GM13977 (cell line): ENCODE measurements at regions not wholly inside any gene's neighbourhood (a gene's known extent, or its start where the extent isn't known, plus 50 kb on each side); places are given as distances from the start of the nearest gene placed in this dataset.

Source experiments
- DNase-seq: peaks from one replicate; pipeline ENCODE4 v3.0.0; 2012; ENCODE audit warnings: low spot score
- CTCF ChIP-seq: IDR thresholded peaks from 2 replicates; pipeline ENCODE4 v1.5.1; 2012; ENCODE audit warnings: mild to moderate bottlenecking, control low read depth; ENCODE audit not compliant: insufficient read depth; ENCODE audit errors: extremely low read depth, missing control alignments
- in situ Hi-C: fragments of 300-500 bp; cut with MboI; formaldehyde crosslinking; loops from one replicate; pipeline ENCODE4 v1.12.0; 2022; ENCODE audit warnings: low sequenced_read_pairs, low pct_unique_long_range_greater_than_20kb, mixed read lengths, inconsistent platforms; ENCODE audit not compliant: unreplicated experiment

GRCh38 chr16:88292007-88292970, 90.5 kb upstream of the ZNF469 start:
- no peak for DNase-seq
- no peak for TF ChIP-seq CTCF
- in situ Hi-C loops: no loop called here

GRCh38 chr16:88293097-88293496, 89.7 kb upstream of the ZNF469 start:
- no peak for DNase-seq
- in situ Hi-C loops: no loop called here
- TF ChIP-seq CTCF: no peak

- in situ Hi-C loops: no loop called here
- no peak for TF ChIP-seq CTCF
- DNase-seq: no peak
Measured at GRCh38 chr16:88295671-88296436, 86.9 kb upstream of the ZNF469 start.

GRCh38 chr16:88296437-88297177, 86.2 kb upstream of the ZNF469 start:
- no peak for DNase-seq
- no peak for TF ChIP-seq CTCF
- in situ Hi-C loops: no loop called here

- no peak for DNase-seq
- in situ Hi-C loops: no loop called here
- TF ChIP-seq CTCF: no peak
Measured at GRCh38 chr16:88297178-88297720, 85.5 kb upstream of the ZNF469 start.
